C4-2B (cell line): ENCODE measurements at regions not wholly inside any gene's neighbourhood (a gene's known extent, or its start where the extent isn't known, plus 50 kb on each side); places are given as distances from the start of the nearest gene placed in this dataset.

Experiments
- H3K27ac ChIP-seq: fragments of 450-650 bp; 2 replicates; pipeline ENCODE4 v1.5.1; 2017
- CTCF ChIP-seq: fragments of 450-650 bp; conservative IDR thresholded peaks from 2 replicates; pipeline ENCODE4 v1.5.1; 2017; ENCODE audit warnings: mild to moderate bottlenecking
- ZFX ChIP-seq: fragments of 450-650 bp; IDR thresholded peaks from 2 replicates; pipeline ENCODE4 v1.6.1; 2017

GRCh38 chr18:55830544-55830943 is 242.6 kb upstream of the TCF4 start:
- H3K27ac ChIP-seq = no peak overlapping the region
- no peak for TF ChIP-seq ZFX

DNA sequence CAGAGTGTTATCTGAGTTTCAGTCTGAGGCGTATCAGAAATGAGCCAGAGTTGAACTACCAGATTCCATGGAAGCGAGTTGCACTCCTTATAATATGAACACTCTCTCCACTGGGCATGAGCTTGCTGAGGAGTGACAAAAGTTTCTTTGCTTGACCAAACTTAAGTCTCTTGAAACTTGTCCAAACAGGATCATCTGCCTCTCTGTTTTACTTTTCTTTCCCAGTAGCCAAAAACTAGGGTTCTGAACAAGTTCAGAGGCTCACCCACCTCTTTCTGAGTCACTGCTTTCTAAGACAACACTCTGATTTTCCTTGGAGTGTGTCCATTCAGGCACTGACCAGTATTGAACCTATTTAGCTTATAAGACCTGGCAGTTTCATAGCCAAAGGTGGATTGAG is 233.2 kb upstream of the TCF4 start:
- no peak overlapping the region for H3K27ac ChIP-seq
- TF ChIP-seq CTCF (no peak), ZFX (no peak)

DNA sequence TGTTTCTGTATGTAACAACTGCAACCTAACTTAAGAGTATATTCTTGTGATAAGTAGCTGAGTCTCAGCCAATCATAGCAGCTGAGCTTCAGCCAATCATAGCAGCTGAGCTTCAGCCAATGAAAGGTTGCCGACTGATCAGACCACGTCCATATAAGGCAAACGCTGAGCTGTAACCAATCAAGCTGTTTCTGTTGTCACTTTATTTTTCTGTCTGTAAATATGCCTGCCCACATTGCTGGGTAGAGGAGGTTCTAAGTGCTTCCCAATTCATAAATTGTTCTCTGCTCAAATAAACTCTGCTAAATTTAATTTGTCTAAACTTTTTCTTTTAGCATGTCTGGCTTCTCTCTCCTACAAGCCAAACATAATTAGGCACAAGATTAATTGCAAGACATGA is 231.5 kb upstream of the TCF4 start:
- no peak for TF ChIP-seq ZFX
- no peak for TF ChIP-seq CTCF

DNA sequence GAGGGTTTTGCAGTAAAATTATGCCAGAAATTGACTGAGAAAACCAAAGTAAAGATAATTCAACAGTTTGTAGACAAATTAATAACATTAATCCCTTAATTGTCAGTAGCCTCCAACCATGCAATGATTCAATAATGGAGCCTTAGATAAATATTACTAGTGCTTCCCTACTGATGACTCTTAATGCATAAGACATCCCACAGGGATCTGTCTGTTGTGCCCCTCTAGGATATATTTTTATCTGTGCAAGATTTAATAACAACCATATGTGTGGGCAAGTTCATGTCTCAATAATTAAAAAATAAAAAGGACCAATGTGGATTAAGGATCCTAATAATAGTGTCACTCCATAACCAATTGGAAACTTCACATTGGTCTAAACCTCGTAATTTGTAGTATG is 230.3 kb upstream of the TCF4 start:
- TF ChIP-seq ZFX (no peak), CTCF (no peak)
- H3K27ac ChIP-seq = no peak overlapping the region

More for the DNA sequence above, 231.5 kb upstream of the TCF4 start:
- H3K27ac ChIP-seq = no peak overlapping the region

- TF ChIP-seq ZFX = no peak
- no peak for TF ChIP-seq CTCF
- H3K27ac ChIP-seq = no peak overlapping the region
Measured at GRCh38 chr18:55811925-55812324, 223.9 kb upstream of the TCF4 start.

- TF ChIP-seq CTCF (no peak), ZFX (no peak)
- H3K27ac ChIP-seq = no peak overlapping the region
Measured at GRCh38 chr18:55805666-55806065, 217.7 kb upstream of the TCF4 start.

- no peak overlapping the region for H3K27ac ChIP-seq
Measured at GRCh38 chr18:55795101-55795669, 207.2 kb upstream of the TCF4 start.

More at GRCh38 chr18:55795101-55795669, 207.2 kb upstream of the TCF4 start:
- TF ChIP-seq ZFX = no peak
- TF ChIP-seq CTCF = no peak
